GM23338 (cell line): ENCODE measurements at regions not wholly inside any gene's neighbourhood (a gene's known extent, or its start where the extent isn't known, plus 50 kb on each side); places are given as distances from the start of the nearest gene placed in this dataset.

Experiments
- ATAC-seq: fragments of 200-7000 bp; cut with Tn5 transposase; 3 replicates; pipeline ENCODE4 v1.9.1; 2020
- DNase-seq: peaks from one replicate; pipeline ENCODE4 v3.0.0-alpha.2; 2015; ENCODE audit warnings: low spot score
- H2AFZ ChIP-seq: fragments of 200-600 bp; sonication (generic); 2 replicates; pipeline ENCODE4 v1.8.0; 2016; ENCODE audit warnings: antibody characterized with exemption, mild to moderate bottlenecking, moderate library complexity
- H3F3A ChIP-seq: fragments of 200-600 bp; sonication (generic); replicated peaks from 2 replicates; pipeline ENCODE4 v1.8.0; 2017; ENCODE audit warnings: antibody characterized with exemption, mixed run types, low read depth
- H3K27ac ChIP-seq: fragments of 200-600 bp; sonication (generic); 2 replicates; pipeline ENCODE4 v1.6.1; 2016; ENCODE audit warnings: low read depth
- H3K27me3 ChIP-seq: fragments of 200-600 bp; sonication (generic); 2 replicates; pipeline ENCODE4 v1.8.0; 2016; ENCODE audit warnings: mild to moderate bottlenecking, mixed run types, moderate library complexity; ENCODE audit not compliant: insufficient read depth
- H3K36me3 ChIP-seq: fragments of 200-600 bp; sonication (generic); 2 replicates; pipeline ENCODE4 v1.8.0; 2016; ENCODE audit warnings: mild to moderate bottlenecking; ENCODE audit not compliant: insufficient read depth
- H3K4me1 ChIP-seq: fragments of 200-600 bp; sonication (generic); 2 replicates; pipeline ENCODE4 v1.8.0; 2016; ENCODE audit warnings: mild to moderate bottlenecking, moderate library complexity; ENCODE audit not compliant: insufficient read depth
- H3K4me2 ChIP-seq: fragments of 200-600 bp; sonication (generic); 2 replicates; pipeline ENCODE4 v1.7.1; 2017; ENCODE audit warnings: mixed run types
- H3K4me3 ChIP-seq: fragments of 200-600 bp; sonication (generic); 2 replicates; pipeline ENCODE4 v1.6.1; 2016; ENCODE audit warnings: mixed run types
- H3K79me2 ChIP-seq: fragments of 200-600 bp; sonication (generic); replicated peaks from 2 replicates; pipeline ENCODE4 v1.8.0; 2017; ENCODE audit warnings: mild to moderate bottlenecking; ENCODE audit not compliant: insufficient read depth
- H3K9me2 ChIP-seq: fragments of 200-600 bp; sonication (generic); 2 replicates; pipeline ENCODE4 v1.8.0; 2017; ENCODE audit not compliant: insufficient read depth
- H4K20me1 ChIP-seq: fragments of 200-600 bp; sonication (generic); replicated peaks from 2 replicates; pipeline ENCODE4 v1.8.0; 2017; ENCODE audit warnings: mild to moderate bottlenecking; ENCODE audit not compliant: insufficient read depth
- H3K27ac Mint-ChIP-seq: 2 replicates; pipeline ENCODE4 v1.8.0; 2020; ENCODE audit warnings: inconsistent platforms, mild to moderate bottlenecking, moderate library complexity, mixed read lengths
- H3K27me3 Mint-ChIP-seq: 3 replicates; pipeline ENCODE4 v1.8.0; 2022; ENCODE audit warnings: low read depth, mild to moderate bottlenecking, moderate library complexity, mixed read lengths, inconsistent platforms; ENCODE audit not compliant: insufficient read depth, poor library complexity
- H3K36me3 Mint-ChIP-seq: 3 replicates; pipeline ENCODE4 v1.8.0; 2021; ENCODE audit warnings: low read depth, mild to moderate bottlenecking, inconsistent platforms, moderate library complexity, mixed read lengths
- H3K4me1 Mint-ChIP-seq: 3 replicates; pipeline ENCODE4 v1.8.0; 2020; ENCODE audit warnings: mild to moderate bottlenecking, inconsistent platforms, mixed read lengths
- H3K4me3 Mint-ChIP-seq: 3 replicates; pipeline ENCODE4 v1.8.0; 2021; ENCODE audit warnings: moderate library complexity, mild to moderate bottlenecking, inconsistent platforms, mixed read lengths
- H3K9me3 Mint-ChIP-seq: 3 replicates; pipeline ENCODE4 v1.8.0; 2020; ENCODE audit warnings: moderate library complexity, mild to moderate bottlenecking, inconsistent platforms, mixed read lengths
- ZNF114 ChIP-seq: fragments of 250-450 bp; sonication (Bioruptor Pico); IDR thresholded peaks from 2 replicates; pipeline ENCODE4 v1.5.0; 2020; ENCODE audit warnings: mild to moderate bottlenecking, moderate library complexity
- TF ChIP-seq, protein P1 (sequence below), 2 experiments: fragments of 200-600 bp in 1 of 2; sonication (generic) in 1 of 2; conservative IDR thresholded peaks; 2 replicates each; pipeline versions ENCODE4 v1.5.1 to v1.6.1; 2016 to 2017; ENCODE audit warnings: antibody characterized with exemption in 2 of 2, low read depth in 2 of 2, mild to moderate bottlenecking in 2 of 2, moderate library complexity in 1 of 2
- TF ChIP-seq, protein P2 (sequence below): IDR thresholded peaks from 2 replicates; pipeline ENCODE4 v1.6.1; 2016; ENCODE audit warnings: antibody characterized with exemption
- TF ChIP-seq, protein P3 (sequence below): fragments of 250-450 bp; sonication (Bioruptor Pico); IDR thresholded peaks from 2 replicates; pipeline ENCODE4 v1.5.0; 2020; ENCODE audit warnings: mild to moderate bottlenecking, moderate library complexity

DNA sequence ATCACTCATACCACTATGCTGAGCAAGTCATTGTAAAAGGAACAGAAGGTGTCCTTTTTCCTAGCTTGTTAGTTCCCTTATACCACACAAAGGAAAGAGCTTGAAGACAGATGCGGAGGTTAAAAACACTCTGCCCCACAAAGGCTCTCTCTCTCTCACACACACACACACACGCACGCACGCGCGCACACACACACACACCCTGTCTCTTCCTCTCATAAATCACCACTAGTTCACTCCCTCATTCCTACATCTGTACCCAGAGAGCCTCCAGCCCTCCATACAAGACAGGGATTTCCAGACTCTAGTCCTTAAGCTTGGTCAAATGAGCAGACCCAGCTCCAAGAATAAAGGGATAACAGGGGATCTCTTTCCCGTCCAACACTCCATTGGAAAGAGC is 120.1 kb upstream of the THBS1 start:
- H3K79me2 ChIP-seq: no peaks in the 10 kb centered on the region

DNA sequence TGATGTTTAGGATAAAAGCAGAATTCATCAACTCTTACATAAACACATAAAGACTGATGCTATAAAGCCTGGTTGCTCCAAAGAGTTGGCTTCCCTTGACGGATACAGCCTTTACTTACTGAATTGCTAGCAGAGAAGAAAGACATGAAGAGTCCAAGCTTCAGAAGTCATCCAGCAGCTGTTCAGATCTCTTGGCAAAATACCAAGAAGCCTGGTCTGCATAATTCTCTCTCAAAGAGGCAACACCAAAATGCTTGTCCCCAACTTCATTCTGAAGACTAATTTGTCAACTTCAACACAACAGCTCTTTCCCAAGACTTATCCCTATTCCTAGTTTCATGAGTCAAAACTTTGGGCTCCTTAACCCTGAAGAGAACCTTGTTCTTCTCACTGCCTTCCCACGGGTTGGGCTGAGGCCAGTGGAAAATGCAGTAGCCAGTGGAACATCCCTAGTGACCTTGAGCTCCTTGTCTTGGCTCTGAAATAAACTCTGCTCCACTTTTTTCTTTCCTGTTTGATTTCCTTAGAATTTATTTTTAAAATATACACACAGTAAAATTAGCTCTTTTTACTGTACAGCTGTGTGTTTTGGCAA is 119.2 kb upstream of the THBS1 start:
- no peaks in the 10 kb centered on the region for H3K4me1 Mint-ChIP-seq

More for the DNA sequence above, 120.1 kb upstream of the THBS1 start:
- no peaks in the 10 kb centered on the region for H3K4me1 ChIP-seq
- no peaks in the 10 kb centered on the region for H3F3A ChIP-seq
- Mint-ChIP-seq H3K4me3 (no peak overlapping the region), H3K4me1 (no peaks in the 10 kb centered on the region), H3K36me3 (no peaks in the 10 kb centered on the region), H3K27me3 (peaks cover 3% of the 10 kb centered on the region), H3K9me3 (no peaks in the 10 kb centered on the region), H3K27ac (no peak overlapping the region)
- DNase-seq (no peak), ATAC-seq (no peak)
- H3K27ac ChIP-seq: no peak overlapping the region
- H3K27me3 ChIP-seq: no peaks in the 10 kb centered on the region
- no peak overlapping the region for H3K4me2 ChIP-seq
- no peaks in the 10 kb centered on the region for H3K36me3 ChIP-seq
- H4K20me1 ChIP-seq: no peaks in the 10 kb centered on the region
- TF ChIP-seq, protein P1, sequence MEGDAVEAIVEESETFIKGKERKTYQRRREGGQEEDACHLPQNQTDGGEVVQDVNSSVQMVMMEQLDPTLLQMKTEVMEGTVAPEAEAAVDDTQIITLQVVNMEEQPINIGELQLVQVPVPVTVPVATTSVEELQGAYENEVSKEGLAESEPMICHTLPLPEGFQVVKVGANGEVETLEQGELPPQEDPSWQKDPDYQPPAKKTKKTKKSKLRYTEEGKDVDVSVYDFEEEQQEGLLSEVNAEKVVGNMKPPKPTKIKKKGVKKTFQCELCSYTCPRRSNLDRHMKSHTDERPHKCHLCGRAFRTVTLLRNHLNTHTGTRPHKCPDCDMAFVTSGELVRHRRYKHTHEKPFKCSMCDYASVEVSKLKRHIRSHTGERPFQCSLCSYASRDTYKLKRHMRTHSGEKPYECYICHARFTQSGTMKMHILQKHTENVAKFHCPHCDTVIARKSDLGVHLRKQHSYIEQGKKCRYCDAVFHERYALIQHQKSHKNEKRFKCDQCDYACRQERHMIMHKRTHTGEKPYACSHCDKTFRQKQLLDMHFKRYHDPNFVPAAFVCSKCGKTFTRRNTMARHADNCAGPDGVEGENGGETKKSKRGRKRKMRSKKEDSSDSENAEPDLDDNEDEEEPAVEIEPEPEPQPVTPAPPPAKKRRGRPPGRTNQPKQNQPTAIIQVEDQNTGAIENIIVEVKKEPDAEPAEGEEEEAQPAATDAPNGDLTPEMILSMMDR (conservative IDR thresholded peaks at IDR 0.05; ENCODE audit: low read depth in 2 of 2): no peak
- TF ChIP-seq, protein P2, sequence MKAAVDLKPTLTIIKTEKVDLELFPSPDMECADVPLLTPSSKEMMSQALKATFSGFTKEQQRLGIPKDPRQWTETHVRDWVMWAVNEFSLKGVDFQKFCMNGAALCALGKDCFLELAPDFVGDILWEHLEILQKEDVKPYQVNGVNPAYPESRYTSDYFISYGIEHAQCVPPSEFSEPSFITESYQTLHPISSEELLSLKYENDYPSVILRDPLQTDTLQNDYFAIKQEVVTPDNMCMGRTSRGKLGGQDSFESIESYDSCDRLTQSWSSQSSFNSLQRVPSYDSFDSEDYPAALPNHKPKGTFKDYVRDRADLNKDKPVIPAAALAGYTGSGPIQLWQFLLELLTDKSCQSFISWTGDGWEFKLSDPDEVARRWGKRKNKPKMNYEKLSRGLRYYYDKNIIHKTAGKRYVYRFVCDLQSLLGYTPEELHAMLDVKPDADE: no peak
- no peak for TF ChIP-seq ZNF114
- no peak overlapping the region for H3K4me3 ChIP-seq
- H2AFZ ChIP-seq: no peak overlapping the region
- H3K9me2 ChIP-seq: peaks cover 10% of the 10 kb centered on the region; the same call in 1 of the 2 replicates

More for the DNA sequence above, 119.2 kb upstream of the THBS1 start:
- no peaks in the 10 kb centered on the region for H4K20me1 ChIP-seq
- Mint-ChIP-seq H3K9me3 (no peaks in the 10 kb centered on the region), H3K27ac (no peak overlapping the region), H3K36me3 (no peaks in the 10 kb centered on the region), H3K4me3 (no peak overlapping the region), H3K27me3 (peaks cover 3% of the 10 kb centered on the region)
- DNase-seq: no peak
- peaks cover 10% of the 10 kb centered on the region; the same call in 1 of the 2 replicates for H3K9me2 ChIP-seq
- no peaks in the 10 kb centered on the region for H3K79me2 ChIP-seq
- H3K4me2 ChIP-seq: no peak overlapping the region
- no peak overlapping the region for H2AFZ ChIP-seq
- no peak for ATAC-seq
- TF ChIP-seq, protein P2: no peak
- TF ChIP-seq, protein P1 (conservative IDR thresholded peaks at IDR 0.05; ENCODE audit: low read depth in 2 of 2): no peak
- TF ChIP-seq, protein P3, sequence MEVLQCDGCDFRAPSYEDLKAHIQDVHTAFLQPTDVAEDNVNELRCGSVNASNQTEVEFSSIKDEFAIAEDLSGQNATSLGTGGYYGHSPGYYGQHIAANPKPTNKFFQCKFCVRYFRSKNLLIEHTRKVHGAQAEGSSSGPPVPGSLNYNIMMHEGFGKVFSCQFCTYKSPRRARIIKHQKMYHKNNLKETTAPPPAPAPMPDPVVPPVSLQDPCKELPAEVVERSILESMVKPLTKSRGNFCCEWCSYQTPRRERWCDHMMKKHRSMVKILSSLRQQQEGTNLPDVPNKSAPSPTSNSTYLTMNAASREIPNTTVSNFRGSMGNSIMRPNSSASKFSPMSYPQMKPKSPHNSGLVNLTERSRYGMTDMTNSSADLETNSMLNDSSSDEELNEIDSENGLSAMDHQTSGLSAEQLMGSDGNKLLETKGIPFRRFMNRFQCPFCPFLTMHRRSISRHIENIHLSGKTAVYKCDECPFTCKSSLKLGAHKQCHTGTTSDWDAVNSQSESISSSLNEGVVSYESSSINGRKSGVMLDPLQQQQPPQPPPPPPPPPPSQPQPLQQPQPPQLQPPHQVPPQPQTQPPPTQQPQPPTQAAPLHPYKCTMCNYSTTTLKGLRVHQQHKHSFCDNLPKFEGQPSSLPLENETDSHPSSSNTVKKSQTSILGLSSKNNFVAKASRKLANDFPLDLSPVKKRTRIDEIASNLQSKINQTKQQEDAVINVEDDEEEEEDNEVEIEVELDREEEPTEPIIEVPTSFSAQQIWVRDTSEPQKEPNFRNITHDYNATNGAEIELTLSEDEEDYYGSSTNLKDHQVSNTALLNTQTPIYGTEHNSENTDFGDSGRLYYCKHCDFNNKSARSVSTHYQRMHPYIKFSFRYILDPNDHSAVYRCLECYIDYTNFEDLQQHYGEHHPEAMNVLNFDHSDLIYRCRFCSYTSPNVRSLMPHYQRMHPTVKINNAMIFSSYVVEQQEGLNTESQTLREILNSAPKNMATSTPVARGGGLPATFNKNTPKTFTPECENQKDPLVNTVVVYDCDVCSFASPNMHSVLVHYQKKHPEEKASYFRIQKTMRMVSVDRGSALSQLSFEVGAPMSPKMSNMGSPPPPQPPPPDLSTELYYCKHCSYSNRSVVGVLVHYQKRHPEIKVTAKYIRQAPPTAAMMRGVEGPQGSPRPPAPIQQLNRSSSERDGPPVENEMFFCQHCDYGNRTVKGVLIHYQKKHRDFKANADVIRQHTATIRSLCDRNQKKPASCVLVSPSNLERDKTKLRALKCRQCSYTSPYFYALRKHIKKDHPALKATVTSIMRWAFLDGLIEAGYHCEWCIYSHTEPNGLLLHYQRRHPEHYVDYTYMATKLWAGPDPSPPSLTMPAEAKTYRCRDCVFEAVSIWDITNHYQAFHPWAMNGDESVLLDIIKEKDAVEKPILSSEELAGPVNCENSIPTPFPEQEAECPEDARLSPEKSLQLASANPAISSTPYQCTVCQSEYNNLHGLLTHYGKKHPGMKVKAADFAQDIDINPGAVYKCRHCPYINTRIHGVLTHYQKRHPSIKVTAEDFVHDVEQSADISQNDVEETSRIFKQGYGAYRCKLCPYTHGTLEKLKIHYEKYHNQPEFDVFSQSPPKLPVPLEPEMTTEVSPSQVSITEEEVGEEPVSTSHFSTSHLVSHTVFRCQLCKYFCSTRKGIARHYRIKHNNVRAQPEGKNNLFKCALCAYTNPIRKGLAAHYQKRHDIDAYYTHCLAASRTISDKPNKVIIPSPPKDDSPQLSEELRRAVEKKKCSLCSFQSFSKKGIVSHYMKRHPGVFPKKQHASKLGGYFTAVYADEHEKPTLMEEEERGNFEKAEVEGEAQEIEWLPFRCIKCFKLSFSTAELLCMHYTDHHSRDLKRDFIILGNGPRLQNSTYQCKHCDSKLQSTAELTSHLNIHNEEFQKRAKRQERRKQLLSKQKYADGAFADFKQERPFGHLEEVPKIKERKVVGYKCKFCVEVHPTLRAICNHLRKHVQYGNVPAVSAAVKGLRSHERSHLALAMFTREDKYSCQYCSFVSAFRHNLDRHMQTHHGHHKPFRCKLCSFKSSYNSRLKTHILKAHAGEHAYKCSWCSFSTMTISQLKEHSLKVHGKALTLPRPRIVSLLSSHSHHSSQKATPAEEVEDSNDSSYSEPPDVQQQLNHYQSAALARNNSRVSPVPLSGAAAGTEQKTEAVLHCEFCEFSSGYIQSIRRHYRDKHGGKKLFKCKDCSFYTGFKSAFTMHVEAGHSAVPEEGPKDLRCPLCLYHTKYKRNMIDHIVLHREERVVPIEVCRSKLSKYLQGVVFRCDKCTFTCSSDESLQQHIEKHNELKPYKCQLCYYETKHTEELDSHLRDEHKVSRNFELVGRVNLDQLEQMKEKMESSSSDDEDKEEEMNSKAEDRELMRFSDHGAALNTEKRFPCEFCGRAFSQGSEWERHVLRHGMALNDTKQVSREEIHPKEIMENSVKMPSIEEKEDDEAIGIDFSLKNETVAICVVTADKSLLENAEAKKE: no peak
- no peak overlapping the region for H3K4me3 ChIP-seq
- no peaks in the 10 kb centered on the region for H3K4me1 ChIP-seq
- no peaks in the 10 kb centered on the region for H3F3A ChIP-seq
- H3K27me3 ChIP-seq: no peaks in the 10 kb centered on the region
- H3K36me3 ChIP-seq: no peaks in the 10 kb centered on the region
- no peak overlapping the region for H3K27ac ChIP-seq
